ENCODE measurements at regions not wholly inside any gene's neighbourhood (a gene's known extent, or its start where the extent isn't known, plus 50 kb on each side); places are given as distances from the start of the nearest gene placed in this dataset.

DNA sequence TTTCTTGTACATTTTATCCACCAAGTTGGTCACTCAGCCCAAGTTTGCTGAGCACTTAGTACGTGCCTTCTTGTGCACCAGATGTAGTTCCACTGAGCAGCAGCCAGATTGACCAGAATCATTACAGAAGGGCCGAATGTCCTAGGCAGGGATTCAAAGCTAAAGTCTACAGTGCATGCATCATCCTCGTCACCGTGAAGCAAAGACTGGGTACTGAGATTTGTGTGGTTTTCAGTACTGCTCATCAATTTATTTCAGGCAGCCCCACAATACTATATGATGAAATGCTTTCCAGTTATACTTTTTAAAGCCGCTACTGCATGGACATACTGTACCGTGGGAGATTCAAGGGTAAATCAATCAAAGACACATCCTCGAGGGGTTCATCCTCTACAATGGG is 227.0 kb downstream of the ARRDC4 start:
- H3K27me3 Mint-ChIP-seq: peaks cover 7% of the 10 kb centered on the region
- no peak overlapping the region for H3K4me3 Mint-ChIP-seq
- H3K9me3 Mint-ChIP-seq: no peaks in the 10 kb centered on the region
- ATAC-seq: no peak
- no peak overlapping the region for H3K27ac Mint-ChIP-seq
- DNase-seq: no peak
- no peaks in the 10 kb centered on the region for H3K4me1 Mint-ChIP-seq

DNA sequence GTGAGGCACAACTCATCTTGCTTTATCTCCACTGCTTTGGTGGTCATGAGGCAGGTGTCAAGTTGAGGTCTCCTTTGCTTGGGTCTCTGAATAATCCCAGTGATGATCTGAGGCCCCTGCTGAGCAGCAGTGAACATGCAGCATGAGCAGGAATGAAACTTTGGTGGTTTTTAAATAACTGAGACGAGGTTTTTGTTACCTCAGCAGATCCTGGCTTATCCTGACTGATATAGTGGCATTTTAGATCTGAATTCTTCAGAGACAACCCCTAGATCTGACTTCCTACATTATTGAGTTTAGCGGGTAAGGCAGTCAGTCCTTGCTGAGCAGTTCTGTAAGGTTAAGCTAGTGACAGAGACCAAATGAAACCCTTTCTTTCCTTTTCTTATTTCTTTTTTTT is 230.4 kb downstream of the ARRDC4 start:
- ATAC-seq (no peak), DNase-seq (no peak)
- no peak overlapping the region for H3K27ac Mint-ChIP-seq
- no peaks in the 10 kb centered on the region for H3K4me1 Mint-ChIP-seq
- no peaks in the 10 kb centered on the region for H3K9me3 Mint-ChIP-seq
- H3K27me3 Mint-ChIP-seq: peaks cover 15% of the 10 kb centered on the region
- H3K4me3 Mint-ChIP-seq: no peak overlapping the region

DNA sequence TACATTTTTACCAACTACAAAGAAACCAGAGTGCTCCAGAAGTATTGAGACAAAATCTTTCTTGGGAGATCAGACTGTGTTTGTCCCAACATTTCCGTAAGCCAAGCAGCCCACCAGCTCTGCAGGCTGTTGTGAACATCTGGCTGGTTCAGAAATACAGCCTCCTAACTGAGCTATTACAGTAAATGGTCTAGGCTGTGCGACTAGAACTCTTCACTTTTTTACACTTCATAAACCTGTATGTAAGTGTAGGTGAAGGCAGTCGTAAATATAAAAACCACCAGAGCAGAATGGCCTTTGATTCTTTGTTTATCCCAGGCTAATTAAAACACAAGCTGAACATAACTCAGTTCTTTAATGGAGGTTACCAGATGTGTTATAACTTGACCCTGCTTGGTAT is 235.3 kb downstream of the ARRDC4 start:
- no peak for DNase-seq
- Mint-ChIP-seq H3K27ac (no peak overlapping the region), H3K4me1 (no peaks in the 10 kb centered on the region), H3K9me3 (no peaks in the 10 kb centered on the region), H3K27me3 (peaks cover 14% of the 10 kb centered on the region), H3K4me3 (no peak overlapping the region)
- no peak for ATAC-seq

DNA sequence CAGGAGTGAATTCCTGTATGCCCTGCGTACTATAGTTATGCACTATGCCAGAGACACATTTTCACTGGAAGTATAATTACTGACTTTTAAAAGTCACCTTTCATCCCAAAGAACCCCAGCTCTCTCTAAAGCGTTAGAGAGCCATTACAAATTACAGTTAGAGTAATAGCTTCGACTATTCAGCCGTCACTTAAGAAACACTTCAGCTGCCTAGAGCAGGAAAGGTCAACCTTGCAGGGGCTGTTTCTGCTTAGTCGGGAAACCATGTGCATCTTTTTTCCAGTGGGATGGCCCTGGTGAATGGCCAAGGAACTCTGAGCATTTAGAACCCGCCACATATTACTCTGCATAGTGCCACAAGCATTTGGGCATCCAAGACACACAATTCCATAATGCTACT is 235.9 kb downstream of the ARRDC4 start:
- no peak for DNase-seq
- Mint-ChIP-seq H3K9me3 (no peaks in the 10 kb centered on the region), H3K27ac (no peak overlapping the region), H3K4me3 (no peak overlapping the region), H3K4me1 (no peaks in the 10 kb centered on the region), H3K27me3 (peaks cover 16% of the 10 kb centered on the region)
- ATAC-seq: no peak

DNA sequence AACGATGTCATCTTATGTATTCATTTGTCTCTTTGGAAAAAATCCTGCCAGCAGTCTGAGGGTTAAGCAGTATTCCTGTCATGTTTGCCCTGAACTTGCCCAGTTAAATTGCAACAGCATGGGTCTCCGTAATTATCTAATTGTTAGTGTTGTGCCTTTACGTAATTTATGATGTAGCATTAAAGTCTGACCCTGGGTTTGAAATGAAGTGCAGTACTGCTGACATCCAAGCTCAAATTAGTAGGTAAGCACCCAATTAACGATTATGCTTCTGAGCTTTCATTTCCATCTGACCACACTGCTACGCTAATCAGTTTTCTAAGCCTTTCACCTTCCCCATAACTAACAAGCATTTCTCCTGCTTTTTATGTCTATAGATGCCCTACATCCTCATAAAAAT is 241.8 kb downstream of the ARRDC4 start:
- Mint-ChIP-seq H3K27me3 (peaks cover 37% of the 10 kb centered on the region), H3K27ac (no peak overlapping the region), H3K4me3 (no peak overlapping the region), H3K4me1 (no peaks in the 10 kb centered on the region), H3K9me3 (no peaks in the 10 kb centered on the region)
- ATAC-seq (no peak), DNase-seq (no peak)

DNA sequence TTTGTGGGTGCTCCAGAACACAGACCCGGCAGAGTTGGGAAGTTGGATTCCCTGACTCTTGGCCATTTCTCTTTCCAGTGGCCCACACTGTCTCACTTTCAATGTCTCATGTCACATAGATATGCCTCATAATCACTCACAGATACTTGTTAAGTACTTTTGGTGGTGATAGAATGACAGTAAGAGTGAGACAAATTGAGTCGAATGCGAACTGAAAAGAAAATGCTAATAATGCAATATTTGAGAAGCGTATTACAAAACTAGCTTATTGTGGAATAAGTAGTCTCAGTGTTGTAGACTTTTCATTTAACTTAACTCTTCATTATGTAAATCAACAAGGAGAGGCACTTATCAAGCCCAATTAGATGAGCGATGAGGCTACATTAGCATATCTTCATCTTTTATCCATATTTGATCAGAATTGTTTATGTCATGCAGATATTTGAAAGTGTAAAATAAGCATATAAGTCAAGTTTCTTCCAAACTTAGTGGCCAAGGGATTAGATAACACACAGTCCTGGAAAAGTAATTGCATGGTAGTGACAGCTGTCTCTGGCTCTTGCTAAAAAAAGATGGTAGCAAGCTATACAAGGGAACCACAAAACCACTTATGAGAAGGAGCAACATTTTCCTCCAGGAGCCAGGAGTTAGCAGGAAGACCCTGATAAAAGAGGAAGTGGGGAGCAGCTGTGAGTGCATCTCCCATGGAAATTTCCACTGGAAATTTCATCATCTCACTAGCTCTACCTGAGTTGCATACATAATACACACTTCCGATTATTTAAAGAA is 243.6 kb downstream of the ARRDC4 start:
- no peaks in the 10 kb centered on the region for H3K4me1 Mint-ChIP-seq
- H3K27ac Mint-ChIP-seq: no peak overlapping the region
- H3K27me3 Mint-ChIP-seq: peaks cover 47% of the 10 kb centered on the region
- H3K4me3 Mint-ChIP-seq: no peak overlapping the region
- no peak for ATAC-seq
- no peaks in the 10 kb centered on the region for H3K9me3 Mint-ChIP-seq
- DNase-seq: no peak

DNA sequence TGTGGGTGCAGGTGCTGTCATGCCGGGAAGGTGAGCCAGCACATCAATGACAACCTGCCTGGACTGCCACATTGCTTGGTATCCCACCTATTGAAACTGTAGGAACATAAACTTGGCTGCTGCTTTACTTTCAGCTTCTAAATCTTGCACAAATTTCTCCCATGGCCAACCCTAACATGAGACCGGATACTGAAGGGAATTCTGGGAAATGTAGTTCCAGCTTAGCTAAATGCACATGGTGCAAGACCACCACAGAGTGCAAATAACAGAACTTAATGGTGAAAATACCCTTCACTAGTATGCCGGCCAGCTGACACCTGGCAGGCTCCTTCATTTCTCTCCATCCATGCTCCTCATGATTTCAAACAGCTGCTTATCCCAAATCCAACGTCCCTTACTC is 247.4 kb downstream of the ARRDC4 start:
- Mint-ChIP-seq H3K27me3 (peaks cover 46% of the 10 kb centered on the region), H3K9me3 (no peaks in the 10 kb centered on the region), H3K27ac (no peak overlapping the region), H3K4me1 (no peaks in the 10 kb centered on the region), H3K4me3 (no peak overlapping the region)
- ATAC-seq (no peak), DNase-seq (no peak)

DNA sequence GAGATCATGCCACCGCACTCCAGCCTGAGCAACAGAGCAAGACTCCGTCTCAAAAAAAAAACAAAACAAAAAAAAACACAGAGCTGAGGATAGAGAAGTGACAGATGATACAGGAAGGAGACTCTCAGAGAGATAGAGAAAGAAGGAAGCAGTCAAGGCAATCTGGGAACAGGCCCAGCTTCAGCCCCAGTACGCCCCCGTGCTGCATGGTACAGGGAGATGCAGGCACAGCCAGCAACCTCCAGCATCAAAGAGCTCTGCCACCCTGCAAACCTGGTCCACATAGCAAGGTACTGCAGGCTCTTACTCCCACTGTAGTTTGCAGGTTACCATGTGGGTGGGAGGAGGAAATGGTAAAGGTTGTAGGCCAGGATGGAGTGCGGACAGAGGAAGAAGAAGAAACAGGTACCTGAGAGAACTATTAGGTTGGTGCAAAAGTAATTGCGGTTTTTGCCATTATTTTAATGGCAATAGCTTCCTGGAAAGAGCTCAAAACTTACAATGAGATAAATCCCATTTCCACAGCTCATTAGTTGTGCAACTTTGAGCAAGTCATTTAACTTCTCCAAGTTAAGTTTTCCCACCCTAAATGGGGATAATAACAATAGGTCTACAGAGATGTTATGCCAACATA is 253.0 kb downstream of the ARRDC4 start:
- no peaks in the 10 kb centered on the region for H3K9me3 Mint-ChIP-seq
- H3K4me1 Mint-ChIP-seq: no peaks in the 10 kb centered on the region
- H3K27ac Mint-ChIP-seq: no peak overlapping the region
- DNase-seq (no peak), ATAC-seq (no peak)
- H3K4me3 Mint-ChIP-seq: no peak overlapping the region
- peaks cover 13% of the 10 kb centered on the region for H3K27me3 Mint-ChIP-seq

DNA sequence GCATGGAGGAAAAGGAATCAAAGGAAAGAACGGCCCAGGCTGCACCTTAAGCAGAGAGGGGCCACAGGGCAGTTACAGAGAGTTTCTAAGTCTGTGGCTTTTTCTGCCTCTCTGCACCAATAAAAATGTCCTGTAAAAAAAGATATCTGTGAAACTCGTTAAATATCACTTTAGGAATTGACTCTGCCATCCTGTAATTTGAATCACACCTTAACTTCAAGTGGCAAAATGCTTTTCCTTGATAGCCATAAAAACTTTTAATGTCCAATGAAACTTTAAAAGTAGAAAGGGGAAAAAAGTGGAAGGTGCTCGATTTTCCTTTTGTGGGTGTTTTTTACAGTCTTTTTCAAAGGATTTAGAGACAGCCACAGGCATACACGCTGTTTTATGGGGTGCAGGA is 255.7 kb downstream of the ARRDC4 start:
- DNase-seq (no peak), ATAC-seq (no peak)
- Mint-ChIP-seq H3K9me3 (no peaks in the 10 kb centered on the region), H3K27ac (no peak overlapping the region), H3K4me3 (no peak overlapping the region), H3K27me3 (peaks cover 10% of the 10 kb centered on the region), H3K4me1 (no peaks in the 10 kb centered on the region)

DNA sequence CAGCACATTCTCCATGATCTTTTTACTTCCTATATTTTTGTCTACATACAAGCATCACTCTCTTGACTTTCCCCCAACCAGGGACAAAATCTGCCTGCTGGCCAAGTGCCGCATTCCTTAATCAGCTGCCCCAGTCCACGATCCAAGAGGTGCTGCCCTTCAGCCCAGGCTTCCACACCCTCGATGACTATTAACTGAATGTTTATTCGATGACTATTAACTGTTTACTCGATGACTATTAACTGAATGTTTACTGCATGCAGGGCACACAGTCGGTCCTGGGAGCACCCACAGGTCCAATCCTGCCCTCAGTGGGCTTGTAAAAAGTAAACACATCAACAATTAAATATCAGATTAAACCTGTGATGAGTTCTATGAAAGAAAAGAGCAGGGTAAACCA is 256.9 kb downstream of the ARRDC4 start:
- DNase-seq: no peak

DNA sequence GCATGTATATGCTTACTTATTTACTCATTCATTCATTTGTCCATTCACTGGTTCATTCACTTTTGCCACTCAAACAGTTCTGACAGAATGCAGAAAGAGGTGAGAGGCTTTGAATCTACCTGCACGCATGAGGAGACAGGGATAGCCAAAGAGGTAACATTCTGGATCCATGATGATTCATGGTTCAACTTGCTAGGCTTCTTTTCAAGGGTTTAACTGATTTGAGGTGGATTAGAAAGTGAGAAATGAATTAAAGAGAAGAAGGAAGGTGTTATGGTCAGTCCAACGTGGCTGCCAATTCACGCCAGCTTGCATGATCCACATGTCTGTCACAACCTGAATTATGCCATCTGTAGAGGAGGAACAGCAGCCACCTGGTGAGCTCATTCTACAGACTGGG is 260.6 kb downstream of the ARRDC4 start:
- ATAC-seq (no peak), DNase-seq (no peak)
- Mint-ChIP-seq H3K9me3 (no peaks in the 10 kb centered on the region), H3K4me3 (no peak overlapping the region), H3K27me3 (peaks cover 10% of the 10 kb centered on the region), H3K4me1 (no peaks in the 10 kb centered on the region), H3K27ac (no peak overlapping the region)

More for the DNA sequence above, 256.9 kb downstream of the ARRDC4 start:
- Mint-ChIP-seq H3K27ac (no peak overlapping the region), H3K27me3 (peaks cover 10% of the 10 kb centered on the region), H3K9me3 (no peaks in the 10 kb centered on the region), H3K4me3 (no peak overlapping the region), H3K4me1 (no peaks in the 10 kb centered on the region)
- ATAC-seq: no peak

DNA sequence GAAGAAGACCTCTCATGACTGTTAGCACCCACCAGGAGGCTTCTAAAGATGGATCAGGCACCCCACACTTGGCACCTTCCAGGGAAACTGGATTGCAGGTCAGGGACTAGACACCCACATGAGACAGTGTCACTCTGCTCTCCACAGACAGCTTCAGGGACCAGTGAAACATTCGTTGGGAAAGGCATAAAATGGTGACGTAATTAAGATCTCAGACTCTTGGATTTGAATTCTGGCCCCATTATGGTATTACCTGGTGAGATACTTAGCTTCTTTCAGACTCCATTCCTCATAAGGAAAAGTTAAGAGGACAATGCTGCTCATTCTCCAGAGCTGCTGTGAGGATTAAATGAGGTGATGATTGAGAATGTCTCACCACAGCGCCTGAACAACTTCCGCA is 261.1 kb downstream of the ARRDC4 start:
- ATAC-seq (no peak), DNase-seq (no peak)
- H3K9me3 Mint-ChIP-seq: no peaks in the 10 kb centered on the region
- no peak overlapping the region for H3K4me3 Mint-ChIP-seq
- no peaks in the 10 kb centered on the region for H3K4me1 Mint-ChIP-seq
- H3K27ac Mint-ChIP-seq: no peak overlapping the region
- H3K27me3 Mint-ChIP-seq: peaks cover 10% of the 10 kb centered on the region

DNA sequence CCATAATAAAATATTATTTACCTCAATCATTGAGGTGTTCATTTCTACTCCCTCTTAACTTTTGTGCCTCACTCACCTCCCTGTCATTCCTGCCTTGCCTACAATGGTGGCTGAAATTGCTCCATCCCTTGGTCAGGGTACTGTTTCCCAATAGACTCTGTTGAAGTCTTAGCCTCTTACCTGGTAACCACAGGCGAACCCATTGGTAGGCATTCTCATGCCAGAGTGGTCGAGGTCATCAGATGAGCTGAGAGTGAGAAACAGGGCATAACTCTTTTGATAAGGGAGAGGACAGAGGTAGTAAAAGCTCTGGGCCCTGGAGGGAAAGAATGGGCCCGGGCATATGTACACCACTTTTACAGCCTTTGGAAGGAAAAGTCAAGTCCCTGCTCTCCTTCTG is 265.6 kb downstream of the ARRDC4 start:
- no peaks in the 10 kb centered on the region for H3K4me1 Mint-ChIP-seq
- no peaks in the 10 kb centered on the region for H3K9me3 Mint-ChIP-seq
- no peak overlapping the region for H3K4me3 Mint-ChIP-seq
- DNase-seq (no peak), ATAC-seq (no peak)
- H3K27me3 Mint-ChIP-seq: no peaks in the 10 kb centered on the region
- peak overlapping the region in 1 of 2 donors; percentile 80 for H3K27ac Mint-ChIP-seq

DNA sequence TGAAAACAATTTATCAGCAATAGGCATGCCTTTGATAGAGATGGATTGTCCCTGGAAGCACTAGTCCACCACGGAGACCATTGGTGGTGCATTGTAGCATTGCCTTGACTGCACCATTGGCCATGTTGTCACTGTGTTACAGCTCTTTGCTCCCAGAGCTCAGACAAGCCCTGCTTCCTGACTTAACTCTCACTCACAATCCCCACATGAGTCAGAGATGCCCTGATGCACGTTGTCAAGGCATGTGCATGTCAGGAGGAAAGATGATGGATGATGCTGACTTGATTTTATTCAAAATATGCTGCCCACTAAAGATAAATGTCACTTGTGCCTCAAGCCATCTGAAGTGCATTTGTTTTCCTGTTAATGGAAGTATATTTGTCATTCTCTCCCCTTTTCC is 266.1 kb downstream of the ARRDC4 start:
- no peaks in the 10 kb centered on the region for H3K27me3 Mint-ChIP-seq
- H3K27ac Mint-ChIP-seq: no peak overlapping the region
- DNase-seq (no peak), ATAC-seq (no peak)
- no peaks in the 10 kb centered on the region for H3K4me1 Mint-ChIP-seq
- no peak overlapping the region for H3K4me3 Mint-ChIP-seq
- no peaks in the 10 kb centered on the region for H3K9me3 Mint-ChIP-seq

DNA sequence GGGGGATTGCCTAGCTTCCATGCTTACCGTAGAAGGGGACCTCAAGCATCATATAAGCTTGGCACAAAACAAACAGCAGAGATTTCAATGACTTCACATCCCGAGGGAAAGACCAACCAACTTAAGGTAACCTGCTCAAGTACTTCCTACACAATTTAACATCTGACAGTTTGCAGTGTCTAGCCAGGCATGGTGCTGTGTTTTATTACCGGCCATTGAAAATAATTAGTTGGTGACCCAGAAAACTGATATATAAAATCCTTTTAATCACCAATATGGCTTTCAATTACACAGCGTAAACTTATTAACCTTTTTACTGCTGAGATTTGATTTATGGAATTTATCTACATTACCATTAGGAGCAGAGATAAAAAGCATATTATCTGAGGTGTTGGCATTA is 268.3 kb downstream of the ARRDC4 start:
- Mint-ChIP-seq H3K4me3 (no peak overlapping the region), H3K27ac (no peak overlapping the region), H3K27me3 (peaks cover 5% of the 10 kb centered on the region)

DNA sequence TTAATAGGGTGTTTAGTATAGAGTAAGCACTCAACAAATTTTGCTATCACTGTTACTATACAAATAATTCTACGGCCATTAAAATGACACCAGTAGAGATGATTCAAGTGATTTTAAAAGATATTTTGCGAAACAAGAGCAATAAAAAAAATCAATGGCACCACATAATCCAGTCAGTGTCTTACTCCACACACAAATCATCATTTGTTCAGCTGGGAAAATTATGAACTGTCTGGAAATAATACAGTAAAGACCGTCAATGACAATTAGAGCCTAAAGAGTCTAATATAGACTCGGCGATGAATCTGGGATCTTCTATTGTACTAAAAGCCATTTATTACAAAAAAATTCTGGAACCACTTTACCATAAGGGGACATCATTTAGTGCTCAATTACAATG is 270.5 kb downstream of the ARRDC4 start:
- H3K4me3 Mint-ChIP-seq: no peak overlapping the region

More for the DNA sequence above, 268.3 kb downstream of the ARRDC4 start:
- H3K4me1 Mint-ChIP-seq: no peaks in the 10 kb centered on the region
- DNase-seq (no peak), ATAC-seq (no peak)
- H3K9me3 Mint-ChIP-seq: no peaks in the 10 kb centered on the region

More for the DNA sequence above, 270.5 kb downstream of the ARRDC4 start:
- H3K27ac Mint-ChIP-seq: no peak overlapping the region
- H3K9me3 Mint-ChIP-seq: no peaks in the 10 kb centered on the region
- DNase-seq (no peak), ATAC-seq (no peak)
- peaks cover 15% of the 10 kb centered on the region for H3K27me3 Mint-ChIP-seq
- no peaks in the 10 kb centered on the region for H3K4me1 Mint-ChIP-seq
